ENCODE measurements at regions not wholly inside any gene's neighbourhood (a gene's known extent, or its start where the extent isn't known, plus 50 kb on each side); places are given as distances from the start of the nearest gene placed in this dataset.

GRCh38 chr10:130261306-130261705, 125.1 kb downstream of the GLRX3 start:
- Histone ChIP-seq H3K4me1 (ENCODE audit: insufficient read depth) (no peaks in the 10 kb centered on the region), H3K36me3 (no peaks in the 10 kb centered on the region), H3K4me3 (no peak overlapping the region), H3K27ac (no peak overlapping the region), H3K27me3 (no peaks in the 10 kb centered on the region), H3K9me3 (no peaks in the 10 kb centered on the region)
- intact Hi-C loops (cut with DNase I) = no loop called here
- TF ChIP-seq EP300 (IDR thresholded peaks at IDR 0.05) (no peak), POLR2A (IDR thresholded peaks at IDR 0.05) (no peak), CTCF (IDR thresholded peaks at IDR 0.05) (no peak)
- DNase-seq = no peak
- WGBS, 3 donors = 66 to 77% (median 72%) methylated on average over 5 of the region's 5 CpGs

DNA sequence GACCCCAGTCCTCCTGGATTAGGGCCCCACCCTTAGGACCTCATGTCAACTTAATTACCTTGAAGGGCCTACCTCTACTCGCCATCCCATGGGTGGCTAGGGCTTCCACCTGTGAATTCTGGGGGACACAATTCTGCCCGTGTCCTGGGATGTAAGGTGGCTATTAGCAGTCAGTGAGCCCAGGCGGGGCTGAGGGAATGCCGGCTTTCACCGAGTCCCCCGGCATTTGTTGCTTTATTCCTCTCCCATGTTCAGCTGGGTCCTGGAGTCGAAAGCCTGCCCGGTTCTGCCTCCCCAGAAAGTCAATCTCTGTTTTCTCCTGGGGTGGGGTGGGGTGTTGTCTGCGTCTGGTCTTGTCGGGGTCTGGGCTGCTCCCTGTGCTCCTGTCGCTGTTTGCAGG, 125.6 kb downstream of the GLRX3 start:
- Histone ChIP-seq H3K27me3 (no peaks in the 10 kb centered on the region), H3K27ac (no peak overlapping the region), H3K9me3 (no peaks in the 10 kb centered on the region), H3K4me3 (no peak overlapping the region), H3K36me3 (no peaks in the 10 kb centered on the region), H3K4me1 (ENCODE audit: insufficient read depth) (no peaks in the 10 kb centered on the region)
- intact Hi-C loops (cut with DNase I) = no loop called here
- 90 to 98% (median 95%) methylated on average over 11 of the region's 11 CpGs for WGBS, 3 donors
- no peak for DNase-seq
- TF ChIP-seq EP300 (IDR thresholded peaks at IDR 0.05) = no peak
- TF ChIP-seq POLR2A (IDR thresholded peaks at IDR 0.05) = no peak

- H3K4me1 ChIP-seq (ENCODE audit: insufficient read depth) = no peaks in the 10 kb centered on the region
- no peak overlapping the region for H3K4me3 ChIP-seq
- no peak for DNase-seq
- intact Hi-C loops (cut with DNase I) = no loop called here
- H3K27me3 ChIP-seq = no peaks in the 10 kb centered on the region
- H3K27ac ChIP-seq = no peak overlapping the region
- TF ChIP-seq EP300 (IDR thresholded peaks at IDR 0.05) (no peak), POLR2A (IDR thresholded peaks at IDR 0.05) (no peak), CTCF (IDR thresholded peaks at IDR 0.05) (no peak)
- WGBS, 3 donors = 40 to 52% (median 42%) methylated on average over 12 of the region's 12 CpGs
- no peaks in the 10 kb centered on the region for H3K9me3 ChIP-seq
- H3K36me3 ChIP-seq = no peaks in the 10 kb centered on the region
Observed at GRCh38 chr10:130263289-130263688, 127.1 kb downstream of the GLRX3 start.

DNA sequence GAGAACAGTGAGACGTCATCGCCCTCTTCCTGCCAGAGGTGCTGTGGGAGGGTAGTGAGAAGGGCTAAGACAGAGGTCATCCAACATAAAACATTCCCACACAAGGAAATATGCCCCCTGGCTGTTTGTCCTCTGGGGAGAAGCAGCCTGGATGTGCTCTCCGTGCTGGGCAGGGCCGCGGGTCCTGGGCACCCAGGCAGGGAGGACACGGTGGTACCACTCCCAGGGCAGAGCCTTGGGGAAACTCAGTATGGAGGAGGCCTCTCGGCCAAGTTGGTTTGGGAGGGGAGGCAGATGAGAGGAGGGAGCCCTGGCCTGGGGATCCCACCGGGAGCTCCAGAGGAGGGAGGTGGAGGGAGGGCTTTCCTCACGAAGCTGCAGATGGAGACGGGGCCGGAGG, 129.4 kb downstream of the GLRX3 start:
- H3K4me3 ChIP-seq = no peak overlapping the region
- H3K27ac ChIP-seq = no peak overlapping the region
- H3K9me3 ChIP-seq = no peaks in the 10 kb centered on the region
- no peaks in the 10 kb centered on the region for H3K27me3 ChIP-seq
- DNase-seq = no peak
- TF ChIP-seq POLR2A (IDR thresholded peaks at IDR 0.05) = no peak
- TF ChIP-seq EP300 (IDR thresholded peaks at IDR 0.05) = no peak
- TF ChIP-seq CTCF (IDR thresholded peaks at IDR 0.05) = no peak
- no peaks in the 10 kb centered on the region for H3K36me3 ChIP-seq
- 70 to 73% (median 70%) methylated on average over 11 of the region's 11 CpGs for WGBS, 3 donors
- H3K4me1 ChIP-seq (ENCODE audit: insufficient read depth) = no peaks in the 10 kb centered on the region
- intact Hi-C loops (cut with DNase I) = no loop called here

- Histone ChIP-seq H3K27me3 (no peaks in the 10 kb centered on the region), H3K36me3 (no peaks in the 10 kb centered on the region), H3K9me3 (peaks cover 0 to 5% of the 10 kb centered on the region in 2 donors), H3K27ac (no peak overlapping the region), H3K4me1 (ENCODE audit: insufficient read depth) (no peaks in the 10 kb centered on the region), H3K4me3 (no peak overlapping the region)
- DNase-seq = no peak
- 73 to 84% (median 76%) methylated on average over 7 of the region's 7 CpGs for WGBS, 3 donors
- TF ChIP-seq CTCF (IDR thresholded peaks at IDR 0.05) (no peak), POLR2A (IDR thresholded peaks at IDR 0.05) (no peak), EP300 (IDR thresholded peaks at IDR 0.05) (no peak)
- intact Hi-C loops (cut with DNase I) = no loop called here
Observed at GRCh38 chr10:130282492-130283218, 146.5 kb downstream of the GLRX3 start.

Measured in ovary (tissue), 7 donors.